ENCODE measurements at regions not wholly inside any gene's neighbourhood (a gene's known extent, or its start where the extent isn't known, plus 50 kb on each side); places are given as distances from the start of the nearest gene placed in this dataset.

DNA sequence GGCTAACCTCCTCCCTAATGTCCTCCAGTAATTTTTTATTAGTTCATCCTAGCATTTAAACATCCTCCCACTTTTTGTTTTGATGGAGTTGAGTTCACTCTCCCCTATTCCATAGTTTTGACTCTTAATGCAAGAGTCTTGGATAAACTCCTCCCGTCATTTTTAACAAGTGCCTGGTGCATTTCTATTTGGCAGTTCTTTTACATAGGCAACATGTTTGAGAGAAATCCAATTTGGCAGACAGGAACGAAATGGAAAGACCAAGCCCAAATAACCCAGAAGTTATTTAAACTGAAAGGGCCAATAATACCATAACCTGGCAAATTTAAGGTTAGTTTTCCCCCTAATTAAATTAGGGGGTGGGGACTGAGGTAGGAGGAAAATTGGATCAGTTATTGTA, 291.5 kb upstream of the MANEA start:
- H3K9ac ChIP-seq (ENCODE audit: low read depth, low read length) = no peak overlapping the region
- H3K9me3 ChIP-seq (ENCODE audit: control insufficient read depth, insufficient read depth, low read length) = no peaks in the 10 kb centered on the region
- H3K4me3 ChIP-seq (ENCODE audit: low read depth, low read length) = no peak overlapping the region
- H3K27me3 ChIP-seq (ENCODE audit: control insufficient read depth, insufficient read depth, low read length) = no peaks in the 10 kb centered on the region
- peaks cover 8% of the 10 kb centered on the region; the same call in 1 of the 2 replicates for H3K4me1 ChIP-seq (ENCODE audit: control insufficient read depth, insufficient read depth, low read length)
- no peak overlapping the region for H3K27ac ChIP-seq (ENCODE audit: low read depth, low read length)
- H3K36me3 ChIP-seq (ENCODE audit: control insufficient read depth, insufficient read depth, low read length) = no peaks in the 10 kb centered on the region

DNA sequence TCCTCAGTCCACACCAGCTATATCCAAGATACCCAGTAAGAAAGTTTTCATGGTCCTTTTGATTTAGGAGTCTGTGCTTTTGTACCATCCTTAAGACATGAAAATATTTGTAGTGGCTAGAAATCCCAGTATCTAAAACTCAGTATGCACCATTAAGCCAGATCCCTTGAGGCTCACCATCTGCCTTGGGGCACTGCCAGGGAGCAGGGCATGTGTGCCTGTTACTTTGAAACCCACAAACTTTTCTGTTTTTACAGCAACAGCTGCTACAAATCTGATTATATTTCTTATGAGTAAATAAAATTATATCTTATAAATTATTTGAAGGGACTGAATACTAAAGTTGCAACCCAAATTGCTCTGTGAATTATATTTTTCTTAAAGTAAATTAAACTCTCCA, 290.5 kb upstream of the MANEA start:
- Histone ChIP-seq H3K27me3 (ENCODE audit: control insufficient read depth, insufficient read depth, low read length) (no peaks in the 10 kb centered on the region), H3K36me3 (ENCODE audit: control insufficient read depth, insufficient read depth, low read length) (no peaks in the 10 kb centered on the region), H3K9ac (ENCODE audit: low read depth, low read length) (no peak overlapping the region), H3K4me1 (ENCODE audit: control insufficient read depth, insufficient read depth, low read length) (peaks cover 8% of the 10 kb centered on the region; the same call in 1 of the 2 replicates), H3K4me3 (ENCODE audit: low read depth, low read length) (no peak overlapping the region), H3K27ac (ENCODE audit: low read depth, low read length) (no peak overlapping the region), H3K9me3 (ENCODE audit: control insufficient read depth, insufficient read depth, low read length) (no peaks in the 10 kb centered on the region)

DNA sequence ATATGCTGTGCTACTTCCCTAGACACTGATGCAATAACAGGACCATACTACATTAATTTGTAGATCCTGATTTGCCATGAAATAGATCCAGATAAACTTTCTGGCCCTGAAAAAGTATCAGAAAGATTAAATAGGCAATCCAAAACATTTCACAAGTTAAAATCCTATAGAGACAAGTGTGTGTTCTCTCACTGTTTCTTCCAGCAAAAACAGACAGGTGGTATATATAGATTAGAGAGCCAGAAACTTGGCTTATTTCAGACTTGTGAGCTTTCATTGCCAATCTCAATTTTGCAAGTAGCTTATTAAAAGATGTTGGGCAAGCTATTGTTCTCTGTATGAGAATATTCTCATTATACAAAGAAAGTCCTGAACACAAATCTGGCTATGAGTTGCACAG, 289.1 kb upstream of the MANEA start:
- Histone ChIP-seq H3K9ac (ENCODE audit: low read depth, low read length) (no peak overlapping the region), H3K4me1 (ENCODE audit: control insufficient read depth, insufficient read depth, low read length) (peaks cover 8% of the 10 kb centered on the region; the same call in 1 of the 2 replicates), H3K27ac (ENCODE audit: low read depth, low read length) (no peak overlapping the region), H3K36me3 (ENCODE audit: control insufficient read depth, insufficient read depth, low read length) (no peaks in the 10 kb centered on the region), H3K27me3 (ENCODE audit: control insufficient read depth, insufficient read depth, low read length) (no peaks in the 10 kb centered on the region), H3K9me3 (ENCODE audit: control insufficient read depth, insufficient read depth, low read length) (no peaks in the 10 kb centered on the region), H3K4me3 (ENCODE audit: low read depth, low read length) (no peak overlapping the region)

DNA sequence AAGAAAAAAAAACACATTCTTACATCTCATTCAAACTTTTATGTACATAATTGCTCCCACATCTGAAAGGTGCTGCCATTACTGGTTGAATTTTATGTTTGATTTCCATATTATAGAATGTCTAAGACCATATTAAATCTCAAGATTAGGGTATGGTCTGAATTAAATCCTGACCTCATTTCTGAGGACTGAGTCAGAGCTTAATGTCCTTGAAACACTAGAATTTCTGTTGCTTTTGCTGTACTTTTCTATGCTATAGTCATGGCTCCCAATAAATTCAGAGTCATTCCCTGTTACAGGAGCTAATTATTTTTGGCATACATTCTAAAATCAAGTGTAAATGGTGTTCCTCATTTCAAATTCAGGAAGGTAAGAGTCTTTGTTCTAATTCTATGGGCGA, 285.3 kb upstream of the MANEA start:
- H3K36me3 ChIP-seq (ENCODE audit: control insufficient read depth, insufficient read depth, low read length) = no peaks in the 10 kb centered on the region
- H3K27ac ChIP-seq (ENCODE audit: low read depth, low read length) = no peak overlapping the region
- H3K9me3 ChIP-seq (ENCODE audit: control insufficient read depth, insufficient read depth, low read length) = no peaks in the 10 kb centered on the region
- no peak overlapping the region for H3K4me3 ChIP-seq (ENCODE audit: low read depth, low read length)
- H3K4me1 ChIP-seq (ENCODE audit: control insufficient read depth, insufficient read depth, low read length) = peaks cover 8% of the 10 kb centered on the region
- no peak overlapping the region for H3K9ac ChIP-seq (ENCODE audit: low read depth, low read length)
- H3K27me3 ChIP-seq (ENCODE audit: control insufficient read depth, insufficient read depth, low read length) = no peaks in the 10 kb centered on the region

DNA sequence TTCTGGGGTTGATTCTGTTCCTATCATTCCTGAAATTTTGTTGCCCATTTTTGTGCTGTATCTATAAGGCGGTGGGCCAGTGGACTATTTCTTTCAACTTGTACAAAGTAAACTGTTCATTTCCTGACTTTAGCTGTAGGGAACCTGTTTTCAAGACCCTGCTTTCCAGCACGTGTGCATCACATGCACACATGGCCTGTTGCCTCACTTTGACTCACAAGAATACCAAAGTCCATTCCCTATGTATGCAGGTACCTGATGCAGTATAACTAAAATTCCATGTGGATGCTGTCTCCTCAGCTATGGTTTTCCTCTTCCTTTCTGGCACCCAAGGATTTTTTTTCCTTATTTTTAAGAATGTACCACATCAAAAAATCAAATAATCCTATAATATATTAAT, 284.1 kb upstream of the MANEA start:
- Histone ChIP-seq H3K9ac (ENCODE audit: low read depth, low read length) (no peak overlapping the region), H3K4me1 (ENCODE audit: control insufficient read depth, insufficient read depth, low read length) (peaks cover 8% of the 10 kb centered on the region), H3K9me3 (ENCODE audit: control insufficient read depth, insufficient read depth, low read length) (no peaks in the 10 kb centered on the region), H3K36me3 (ENCODE audit: control insufficient read depth, insufficient read depth, low read length) (no peaks in the 10 kb centered on the region), H3K27me3 (ENCODE audit: control insufficient read depth, insufficient read depth, low read length) (no peaks in the 10 kb centered on the region), H3K27ac (ENCODE audit: low read depth, low read length) (no peak overlapping the region), H3K4me3 (ENCODE audit: low read depth, low read length) (no peak overlapping the region)

DNA sequence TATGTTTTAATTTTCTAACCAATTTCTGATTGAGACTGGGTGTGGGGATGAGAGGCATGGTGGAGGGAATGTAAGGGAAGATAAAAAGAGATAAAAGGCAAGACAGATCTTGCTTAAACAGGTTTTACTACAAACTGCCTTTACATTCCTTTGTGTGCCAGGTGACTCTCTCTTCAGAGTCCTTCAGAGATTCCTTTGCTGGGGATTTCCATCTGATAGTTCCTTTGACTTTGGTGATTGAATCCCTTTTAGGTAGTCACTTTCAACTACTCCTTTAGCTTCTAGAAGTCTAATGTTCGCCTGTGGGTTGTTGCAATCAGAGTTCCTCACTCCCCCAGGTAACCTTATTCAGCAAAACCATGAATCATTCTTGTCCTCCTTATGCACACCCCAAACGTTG, 283.3 kb upstream of the MANEA start:
- Histone ChIP-seq H3K4me3 (ENCODE audit: low read depth, low read length) (no peak overlapping the region), H3K36me3 (ENCODE audit: control insufficient read depth, insufficient read depth, low read length) (no peaks in the 10 kb centered on the region), H3K27me3 (ENCODE audit: control insufficient read depth, insufficient read depth, low read length) (no peaks in the 10 kb centered on the region), H3K4me1 (ENCODE audit: control insufficient read depth, insufficient read depth, low read length) (peaks cover 8% of the 10 kb centered on the region), H3K9me3 (ENCODE audit: control insufficient read depth, insufficient read depth, low read length) (no peaks in the 10 kb centered on the region), H3K27ac (ENCODE audit: low read depth, low read length) (peak overlapping the region; percentile 5), H3K9ac (ENCODE audit: low read depth, low read length) (no peak overlapping the region)

DNA sequence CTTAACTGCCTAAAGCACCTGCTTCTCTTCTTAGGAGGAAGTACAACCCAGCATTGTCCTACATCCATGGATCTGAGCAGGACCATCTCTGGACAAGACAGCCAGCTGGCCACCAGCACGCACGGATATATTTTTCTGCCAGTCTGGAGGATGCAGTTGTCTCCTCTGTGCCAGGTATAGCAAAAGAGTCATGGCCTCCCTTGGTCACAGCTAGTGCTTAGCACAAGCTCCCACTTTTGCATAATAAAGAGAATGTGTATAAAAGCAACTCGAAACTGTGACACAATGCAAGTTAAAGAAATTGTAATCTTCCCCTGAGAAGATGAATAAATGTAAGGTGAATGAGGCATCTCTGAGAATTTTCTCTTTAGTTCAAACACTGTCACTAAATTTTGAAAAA, 267.8 kb upstream of the MANEA start:
- no peaks in the 10 kb centered on the region for H3K9me3 ChIP-seq (ENCODE audit: control insufficient read depth, insufficient read depth, low read length)
- H3K36me3 ChIP-seq (ENCODE audit: control insufficient read depth, insufficient read depth, low read length) = no peaks in the 10 kb centered on the region
- H3K27me3 ChIP-seq (ENCODE audit: control insufficient read depth, insufficient read depth, low read length) = no peaks in the 10 kb centered on the region
- H3K4me3 ChIP-seq (ENCODE audit: low read depth, low read length) = no peak overlapping the region
- peaks cover 9% of the 10 kb centered on the region for H3K4me1 ChIP-seq (ENCODE audit: control insufficient read depth, insufficient read depth, low read length)
- no peak overlapping the region for H3K9ac ChIP-seq (ENCODE audit: low read depth, low read length)
- no peak overlapping the region for H3K27ac ChIP-seq (ENCODE audit: low read depth, low read length)

DNA sequence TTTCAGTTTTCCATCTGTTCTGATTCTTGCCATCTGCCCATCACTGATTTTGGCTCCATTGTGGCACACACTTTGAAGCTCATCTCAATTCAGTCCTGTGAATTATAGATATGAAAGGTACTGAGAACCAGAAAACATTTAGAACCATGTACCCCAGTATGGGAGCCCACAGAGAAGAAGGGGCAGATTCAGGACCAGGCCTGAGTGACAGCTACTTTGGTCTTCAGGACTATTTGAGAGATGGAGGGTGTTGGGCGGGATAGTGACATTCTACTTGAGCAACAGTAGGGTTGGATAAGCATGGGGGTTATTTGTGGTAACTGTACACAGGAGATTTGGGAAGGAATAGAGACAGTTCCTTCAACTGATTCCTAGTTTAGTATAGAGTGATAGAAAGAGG, 259.2 kb upstream of the MANEA start:
- Histone ChIP-seq H3K4me1 (ENCODE audit: control insufficient read depth, insufficient read depth, low read length) (no peaks in the 10 kb centered on the region), H3K27ac (ENCODE audit: low read depth, low read length) (no peak overlapping the region), H3K36me3 (ENCODE audit: control insufficient read depth, insufficient read depth, low read length) (no peaks in the 10 kb centered on the region), H3K4me3 (ENCODE audit: low read depth, low read length) (no peak overlapping the region), H3K9me3 (ENCODE audit: control insufficient read depth, insufficient read depth, low read length) (no peaks in the 10 kb centered on the region), H3K27me3 (ENCODE audit: control insufficient read depth, insufficient read depth, low read length) (no peaks in the 10 kb centered on the region), H3K9ac (ENCODE audit: low read depth, low read length) (no peak overlapping the region)

DNA sequence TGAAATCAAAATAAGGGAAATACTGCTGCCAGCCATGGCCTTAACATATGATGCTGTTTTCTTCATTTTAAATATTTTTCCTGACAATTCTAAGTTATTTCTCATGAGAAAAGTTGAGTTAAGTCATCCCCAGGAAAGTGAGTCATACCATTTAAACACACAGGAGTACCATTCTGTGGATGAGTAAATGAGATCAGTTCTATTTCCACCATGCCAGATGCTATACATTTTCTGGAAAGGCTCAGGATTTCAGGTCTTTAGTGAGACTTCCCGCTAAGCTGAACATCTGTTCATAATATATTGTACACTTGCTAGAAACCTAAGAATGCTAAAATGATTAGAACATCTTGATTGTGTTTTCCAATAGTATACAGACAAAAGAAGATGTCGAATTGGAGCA, 256.2 kb upstream of the MANEA start:
- Histone ChIP-seq H3K4me1 (ENCODE audit: control insufficient read depth, insufficient read depth, low read length) (no peaks in the 10 kb centered on the region), H3K9ac (ENCODE audit: low read depth, low read length) (no peak overlapping the region), H3K36me3 (ENCODE audit: control insufficient read depth, insufficient read depth, low read length) (no peaks in the 10 kb centered on the region), H3K27me3 (ENCODE audit: control insufficient read depth, insufficient read depth, low read length) (no peaks in the 10 kb centered on the region), H3K4me3 (ENCODE audit: low read depth, low read length) (no peak overlapping the region), H3K27ac (ENCODE audit: low read depth, low read length) (no peak overlapping the region), H3K9me3 (ENCODE audit: control insufficient read depth, insufficient read depth, low read length) (no peaks in the 10 kb centered on the region)

DNA sequence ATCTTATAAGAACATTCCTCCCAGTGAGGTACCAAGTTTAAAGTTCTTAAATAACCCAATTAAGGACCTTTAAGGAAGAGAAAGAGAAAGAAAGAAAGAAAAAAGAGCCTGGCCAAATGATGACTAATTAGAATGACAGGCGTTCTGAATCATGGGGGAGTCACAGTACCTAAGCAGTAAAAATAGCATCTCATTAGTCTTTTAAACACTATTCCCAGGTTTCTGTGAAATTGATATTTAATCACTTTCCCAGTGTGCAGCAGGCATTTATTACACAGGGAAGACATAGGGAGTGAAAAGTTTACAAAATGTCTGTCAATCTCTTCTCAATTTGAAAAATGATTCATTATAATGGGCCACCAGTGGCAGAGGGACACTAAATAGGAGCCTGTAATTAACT, 251.4 kb upstream of the MANEA start:
- Histone ChIP-seq H3K4me3 (ENCODE audit: low read depth, low read length) (no peak overlapping the region), H3K4me1 (ENCODE audit: control insufficient read depth, insufficient read depth, low read length) (no peaks in the 10 kb centered on the region), H3K36me3 (ENCODE audit: control insufficient read depth, insufficient read depth, low read length) (no peaks in the 10 kb centered on the region), H3K9me3 (ENCODE audit: control insufficient read depth, insufficient read depth, low read length) (no peaks in the 10 kb centered on the region), H3K27me3 (ENCODE audit: control insufficient read depth, insufficient read depth, low read length) (no peaks in the 10 kb centered on the region), H3K9ac (ENCODE audit: low read depth, low read length) (no peak overlapping the region), H3K27ac (ENCODE audit: low read depth, low read length) (no peak overlapping the region)

DNA sequence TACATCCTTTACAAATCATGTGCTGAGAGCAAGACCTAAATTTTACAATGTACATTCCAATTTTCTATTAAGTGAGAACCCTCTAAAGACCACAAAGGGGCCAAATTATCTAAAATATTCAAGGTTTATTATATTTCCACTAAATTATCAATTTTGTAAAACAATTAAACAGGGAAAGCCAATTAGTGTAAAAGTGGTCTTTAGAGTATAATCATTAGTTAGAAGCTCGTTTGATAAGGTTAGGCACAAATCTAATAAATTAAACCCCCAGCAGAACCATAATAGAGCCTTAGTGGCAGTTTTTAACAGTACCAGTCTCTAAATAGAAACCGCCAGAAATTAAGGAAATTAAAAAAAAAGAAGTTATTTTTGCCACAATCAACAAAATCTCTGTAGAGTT, 249.1 kb upstream of the MANEA start:
- Histone ChIP-seq H3K9ac (ENCODE audit: low read depth, low read length) (no peak overlapping the region), H3K4me1 (ENCODE audit: control insufficient read depth, insufficient read depth, low read length) (no peaks in the 10 kb centered on the region), H3K27me3 (ENCODE audit: control insufficient read depth, insufficient read depth, low read length) (no peaks in the 10 kb centered on the region), H3K36me3 (ENCODE audit: control insufficient read depth, insufficient read depth, low read length) (no peaks in the 10 kb centered on the region), H3K9me3 (ENCODE audit: control insufficient read depth, insufficient read depth, low read length) (no peaks in the 10 kb centered on the region), H3K4me3 (ENCODE audit: low read depth, low read length) (no peak overlapping the region), H3K27ac (ENCODE audit: low read depth, low read length) (no peak overlapping the region)

All from HUES48 (cell line).